ENCODE measurements at regions not wholly inside any gene's neighbourhood (a gene's known extent, or its start where the extent isn't known, plus 50 kb on each side); places are given as distances from the start of the nearest gene placed in this dataset.

DNA sequence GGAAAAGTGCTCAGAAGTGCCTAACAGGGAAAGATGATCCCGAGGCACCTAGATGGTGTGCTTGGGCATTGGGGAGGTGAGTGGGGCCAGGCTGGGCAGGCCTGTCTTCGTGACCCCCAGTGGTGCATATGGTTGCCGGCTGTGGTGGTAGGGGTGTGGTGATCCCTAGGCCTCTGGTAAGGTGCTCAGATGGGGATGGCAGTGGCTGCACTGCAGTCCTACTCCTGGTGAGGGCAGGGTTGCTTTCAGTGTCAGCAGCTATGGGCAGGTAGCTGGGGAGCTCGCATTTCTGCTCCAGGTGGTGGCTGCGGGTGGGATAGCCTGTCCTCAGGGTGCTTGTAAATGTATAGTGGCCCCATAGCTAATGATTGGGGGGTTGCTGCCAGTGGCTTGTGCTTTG is 154.0 kb downstream of the RAMP3 start:
- TF ChIP-seq, protein P1, sequence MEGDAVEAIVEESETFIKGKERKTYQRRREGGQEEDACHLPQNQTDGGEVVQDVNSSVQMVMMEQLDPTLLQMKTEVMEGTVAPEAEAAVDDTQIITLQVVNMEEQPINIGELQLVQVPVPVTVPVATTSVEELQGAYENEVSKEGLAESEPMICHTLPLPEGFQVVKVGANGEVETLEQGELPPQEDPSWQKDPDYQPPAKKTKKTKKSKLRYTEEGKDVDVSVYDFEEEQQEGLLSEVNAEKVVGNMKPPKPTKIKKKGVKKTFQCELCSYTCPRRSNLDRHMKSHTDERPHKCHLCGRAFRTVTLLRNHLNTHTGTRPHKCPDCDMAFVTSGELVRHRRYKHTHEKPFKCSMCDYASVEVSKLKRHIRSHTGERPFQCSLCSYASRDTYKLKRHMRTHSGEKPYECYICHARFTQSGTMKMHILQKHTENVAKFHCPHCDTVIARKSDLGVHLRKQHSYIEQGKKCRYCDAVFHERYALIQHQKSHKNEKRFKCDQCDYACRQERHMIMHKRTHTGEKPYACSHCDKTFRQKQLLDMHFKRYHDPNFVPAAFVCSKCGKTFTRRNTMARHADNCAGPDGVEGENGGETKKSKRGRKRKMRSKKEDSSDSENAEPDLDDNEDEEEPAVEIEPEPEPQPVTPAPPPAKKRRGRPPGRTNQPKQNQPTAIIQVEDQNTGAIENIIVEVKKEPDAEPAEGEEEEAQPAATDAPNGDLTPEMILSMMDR (IDR thresholded peaks at IDR 0.05; ENCODE audit: insufficient read depth, low read length), result no peak
- no peak for TF ChIP-seq POLR2AphosphoS5 (IDR thresholded peaks at IDR 0.05; ENCODE audit: low read depth)
- no peak for TF ChIP-seq GABPA (IDR thresholded peaks at IDR 0.05; ENCODE audit: low read depth)
- TF ChIP-seq, protein P2, sequence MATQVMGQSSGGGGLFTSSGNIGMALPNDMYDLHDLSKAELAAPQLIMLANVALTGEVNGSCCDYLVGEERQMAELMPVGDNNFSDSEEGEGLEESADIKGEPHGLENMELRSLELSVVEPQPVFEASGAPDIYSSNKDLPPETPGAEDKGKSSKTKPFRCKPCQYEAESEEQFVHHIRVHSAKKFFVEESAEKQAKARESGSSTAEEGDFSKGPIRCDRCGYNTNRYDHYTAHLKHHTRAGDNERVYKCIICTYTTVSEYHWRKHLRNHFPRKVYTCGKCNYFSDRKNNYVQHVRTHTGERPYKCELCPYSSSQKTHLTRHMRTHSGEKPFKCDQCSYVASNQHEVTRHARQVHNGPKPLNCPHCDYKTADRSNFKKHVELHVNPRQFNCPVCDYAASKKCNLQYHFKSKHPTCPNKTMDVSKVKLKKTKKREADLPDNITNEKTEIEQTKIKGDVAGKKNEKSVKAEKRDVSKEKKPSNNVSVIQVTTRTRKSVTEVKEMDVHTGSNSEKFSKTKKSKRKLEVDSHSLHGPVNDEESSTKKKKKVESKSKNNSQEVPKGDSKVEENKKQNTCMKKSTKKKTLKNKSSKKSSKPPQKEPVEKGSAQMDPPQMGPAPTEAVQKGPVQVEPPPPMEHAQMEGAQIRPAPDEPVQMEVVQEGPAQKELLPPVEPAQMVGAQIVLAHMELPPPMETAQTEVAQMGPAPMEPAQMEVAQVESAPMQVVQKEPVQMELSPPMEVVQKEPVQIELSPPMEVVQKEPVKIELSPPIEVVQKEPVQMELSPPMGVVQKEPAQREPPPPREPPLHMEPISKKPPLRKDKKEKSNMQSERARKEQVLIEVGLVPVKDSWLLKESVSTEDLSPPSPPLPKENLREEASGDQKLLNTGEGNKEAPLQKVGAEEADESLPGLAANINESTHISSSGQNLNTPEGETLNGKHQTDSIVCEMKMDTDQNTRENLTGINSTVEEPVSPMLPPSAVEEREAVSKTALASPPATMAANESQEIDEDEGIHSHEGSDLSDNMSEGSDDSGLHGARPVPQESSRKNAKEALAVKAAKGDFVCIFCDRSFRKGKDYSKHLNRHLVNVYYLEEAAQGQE (IDR thresholded peaks at IDR 0.05; ENCODE audit: insufficient replicate concordance, low read depth), result no peak
